ENCODE measurements at regions not wholly inside any gene's neighbourhood (a gene's known extent, or its start where the extent isn't known, plus 50 kb on each side); places are given as distances from the start of the nearest gene placed in this dataset.
"Not testable (repeated sequence)": the region's sequence is repeated elsewhere in the genome, so short reads cannot be mapped to it uniquely, and the experiment has no call there.

- no peak for DNase-seq (ENCODE audit: low read depth in 2 of 2)
- TF ChIP-seq CTCF (IDR thresholded peaks at IDR 0.05; ENCODE audit: low read depth, low read length), result no peak
- H3K4me3 ChIP-seq (replicated peaks in 1 of 2; ENCODE audit: low read depth in 2 of 2, low read length in 2 of 2), result no peak overlapping the region
These were observed 51.0 kb downstream of the FHIP2A start for GRCh38 chr10:114872519-114873087.

GRCh38 chr10:114874827-114875411 lies 53.3 kb downstream of the FHIP2A start:
- H3K4me3 ChIP-seq (replicated peaks in 1 of 2; ENCODE audit: low read depth in 2 of 2, low read length in 2 of 2), result no peak overlapping the region
- peak in 1 of 2 donors; percentile 80 for DNase-seq (ENCODE audit: low read depth in 2 of 2)
- TF ChIP-seq CTCF (IDR thresholded peaks at IDR 0.05; ENCODE audit: low read depth, low read length), result no peak

- not testable (repeated sequence) for DNase-seq (ENCODE audit: low read depth in 2 of 2); H3K4me3 ChIP-seq (replicated peaks in 1 of 2; ENCODE audit: low read depth in 2 of 2, low read length in 2 of 2)
These were observed 54.1 kb downstream of the FHIP2A start for GRCh38 chr10:114875590-114876081.

GRCh38 chr10:114876169-114876568 lies 54.6 kb downstream of the FHIP2A start:
- DNase-seq (ENCODE audit: low read depth in 2 of 2), result peak in 1 of 2 donors; percentile 43
- TF ChIP-seq CTCF (IDR thresholded peaks at IDR 0.05; ENCODE audit: low read depth, low read length), result no peak
- no peak overlapping the region for H3K4me3 ChIP-seq (replicated peaks in 1 of 2; ENCODE audit: low read depth in 2 of 2, low read length in 2 of 2)

GRCh38 chr10:114876602-114877300 lies 55.2 kb downstream of the FHIP2A start:
- DNase-seq (ENCODE audit: low read depth in 2 of 2), result peak; percentile 64 to 82
- H3K4me3 ChIP-seq (replicated peaks in 1 of 2; ENCODE audit: low read depth in 2 of 2, low read length in 2 of 2), result no peak overlapping the region
- peak; percentile 90 for TF ChIP-seq CTCF (IDR thresholded peaks at IDR 0.05; ENCODE audit: low read depth, low read length)

GRCh38 chr10:114877301-114877644 lies 55.7 kb downstream of the FHIP2A start:
- DNase-seq (ENCODE audit: low read depth in 2 of 2), result no peak
- no peak for TF ChIP-seq CTCF (IDR thresholded peaks at IDR 0.05; ENCODE audit: low read depth, low read length)
- no peak overlapping the region for H3K4me3 ChIP-seq (replicated peaks in 1 of 2; ENCODE audit: low read depth in 2 of 2, low read length in 2 of 2)

- H3K4me3 ChIP-seq (replicated peaks in 1 of 2; ENCODE audit: low read depth in 2 of 2, low read length in 2 of 2), result no peak overlapping the region
- TF ChIP-seq CTCF (IDR thresholded peaks at IDR 0.05; ENCODE audit: low read depth, low read length), result no peak
- peak in 1 of 2 donors; percentile 54 for DNase-seq (ENCODE audit: low read depth in 2 of 2)
These were observed 57.5 kb downstream of the FHIP2A start for GRCh38 chr10:114879093-114879492.

Data from cardiac fibroblast (primary cell).